ENCODE measurements at regions not wholly inside any gene's neighbourhood (a gene's known extent, or its start where the extent isn't known, plus 50 kb on each side); places are given as distances from the start of the nearest gene placed in this dataset.
"Not testable (repeated sequence)": the region's sequence is repeated elsewhere in the genome, so short reads cannot be mapped to it uniquely, and the experiment has no call there.

GRCh38 chr5:53172073-53172472 is 62.5 kb upstream of the MOCS2 start:
- H3K36me3 ChIP-seq (ENCODE audit: insufficient read depth, low read length); H3K79me2 ChIP-seq (ENCODE audit: low read length); H3K9me2 ChIP-seq (replicated peaks; ENCODE audit: insufficient read depth, low read length); H3K9ac ChIP-seq (ENCODE audit: low read length); H3K4me2 ChIP-seq (ENCODE audit: low read depth, low read length, poor library complexity, severe bottlenecking); DNase-seq; H3K27ac ChIP-seq (ENCODE audit: low read length); H2AFZ ChIP-seq (ENCODE audit: low read length); H3K9me3 ChIP-seq (ENCODE audit: low read length); H4K20me1 ChIP-seq (ENCODE audit: insufficient read depth, low read depth, low read length); H3K4me1 ChIP-seq (ENCODE audit: low read length); H3K4me3 ChIP-seq (ENCODE audit: low read length); H3K27me3 ChIP-seq (ENCODE audit: low read length): not testable (repeated sequence)

- H3K4me3 ChIP-seq (ENCODE audit: low read length): no peak overlapping the region
- H2AFZ ChIP-seq (ENCODE audit: low read length): no peak overlapping the region
- H3K9ac ChIP-seq (ENCODE audit: low read length): no peak overlapping the region
- H4K20me1 ChIP-seq (ENCODE audit: insufficient read depth, low read depth, low read length): no peaks in the 10 kb centered on the region
- no peaks in the 10 kb centered on the region for H3K36me3 ChIP-seq (ENCODE audit: insufficient read depth, low read length)
- no peaks in the 10 kb centered on the region for H3K4me1 ChIP-seq (ENCODE audit: low read length)
- no peaks in the 10 kb centered on the region for H3K9me2 ChIP-seq (replicated peaks; ENCODE audit: insufficient read depth, low read length)
- H3K9me3 ChIP-seq (ENCODE audit: low read length): no peaks in the 10 kb centered on the region
- H3K27ac ChIP-seq (ENCODE audit: low read length): no peak overlapping the region
- H3K79me2 ChIP-seq (ENCODE audit: low read length): no peaks in the 10 kb centered on the region
- DNase-seq: no peak
- peaks cover 5% of the 10 kb centered on the region; the same call in 1 of the 2 replicates for H3K27me3 ChIP-seq (ENCODE audit: low read length)
- no peak overlapping the region for H3K4me2 ChIP-seq (ENCODE audit: low read depth, low read length, poor library complexity, severe bottlenecking)
Measured at GRCh38 chr5:53172630-53173029, 63.1 kb upstream of the MOCS2 start.

GRCh38 chr5:53173083-53173482 is 63.5 kb upstream of the MOCS2 start:
- Histone ChIP-seq H3K4me1 (ENCODE audit: low read length) (no peaks in the 10 kb centered on the region), H3K27me3 (ENCODE audit: low read length) (peaks cover 3% of the 10 kb centered on the region; the same call in 1 of the 2 replicates), H3K27ac (ENCODE audit: low read length) (no peak overlapping the region), H3K4me3 (ENCODE audit: low read length) (no peak overlapping the region), H3K36me3 (ENCODE audit: insufficient read depth, low read length) (no peaks in the 10 kb centered on the region), H3K9me3 (ENCODE audit: low read length) (no peaks in the 10 kb centered on the region), H3K9me2 (replicated peaks; ENCODE audit: insufficient read depth, low read length) (no peaks in the 10 kb centered on the region), H3K79me2 (ENCODE audit: low read length) (no peaks in the 10 kb centered on the region), H3K4me2 (ENCODE audit: low read depth, low read length, poor library complexity, severe bottlenecking) (no peak overlapping the region), H2AFZ (ENCODE audit: low read length) (no peak overlapping the region), H4K20me1 (ENCODE audit: insufficient read depth, low read depth, low read length) (no peaks in the 10 kb centered on the region), H3K9ac (ENCODE audit: low read length) (no peak overlapping the region)
- no peak for DNase-seq

GRCh38 chr5:53178830-53179229 is 69.3 kb upstream of the MOCS2 start:
- Histone ChIP-seq H3K36me3 (ENCODE audit: insufficient read depth, low read length) (no peaks in the 10 kb centered on the region), H3K27me3 (ENCODE audit: low read length) (peaks cover 3% of the 10 kb centered on the region; the same call in 1 of the 2 replicates), H3K79me2 (ENCODE audit: low read length) (no peaks in the 10 kb centered on the region), H2AFZ (ENCODE audit: low read length) (no peak overlapping the region), H3K4me3 (ENCODE audit: low read length) (no peak overlapping the region), H4K20me1 (ENCODE audit: insufficient read depth, low read depth, low read length) (no peaks in the 10 kb centered on the region), H3K4me2 (ENCODE audit: low read depth, low read length, poor library complexity, severe bottlenecking) (no peak overlapping the region), H3K9me2 (replicated peaks; ENCODE audit: insufficient read depth, low read length) (no peaks in the 10 kb centered on the region), H3K27ac (ENCODE audit: low read length) (no peak overlapping the region), H3K9me3 (ENCODE audit: low read length) (no peaks in the 10 kb centered on the region), H3K4me1 (ENCODE audit: low read length) (no peaks in the 10 kb centered on the region), H3K9ac (ENCODE audit: low read length) (no peak overlapping the region)
- DNase-seq: no peak

GRCh38 chr5:53179691-53180090 is 70.1 kb upstream of the MOCS2 start:
- Histone ChIP-seq H3K4me2 (ENCODE audit: low read depth, low read length, poor library complexity, severe bottlenecking) (no peak overlapping the region), H3K36me3 (ENCODE audit: insufficient read depth, low read length) (no peaks in the 10 kb centered on the region), H3K9me2 (replicated peaks; ENCODE audit: insufficient read depth, low read length) (no peaks in the 10 kb centered on the region), H3K27me3 (ENCODE audit: low read length) (peaks cover 3% of the 10 kb centered on the region; the same call in 1 of the 2 replicates), H3K4me3 (ENCODE audit: low read length) (no peak overlapping the region), H2AFZ (ENCODE audit: low read length) (no peak overlapping the region), H3K9ac (ENCODE audit: low read length) (no peak overlapping the region), H3K79me2 (ENCODE audit: low read length) (no peaks in the 10 kb centered on the region), H3K27ac (ENCODE audit: low read length) (no peak overlapping the region), H3K9me3 (ENCODE audit: low read length) (no peaks in the 10 kb centered on the region), H3K4me1 (ENCODE audit: low read length) (no peaks in the 10 kb centered on the region), H4K20me1 (ENCODE audit: insufficient read depth, low read depth, low read length) (no peaks in the 10 kb centered on the region)
- DNase-seq: no peak

GRCh38 chr5:53180538-53180937 is 71.0 kb upstream of the MOCS2 start:
- Histone ChIP-seq H3K4me2 (ENCODE audit: low read depth, low read length, poor library complexity, severe bottlenecking) (no peak overlapping the region), H2AFZ (ENCODE audit: low read length) (no peak overlapping the region), H3K27ac (ENCODE audit: low read length) (no peak overlapping the region), H4K20me1 (ENCODE audit: insufficient read depth, low read depth, low read length) (no peaks in the 10 kb centered on the region), H3K4me3 (ENCODE audit: low read length) (no peak overlapping the region), H3K27me3 (ENCODE audit: low read length) (no peaks in the 10 kb centered on the region), H3K9me3 (ENCODE audit: low read length) (no peaks in the 10 kb centered on the region), H3K79me2 (ENCODE audit: low read length) (no peaks in the 10 kb centered on the region), H3K9ac (ENCODE audit: low read length) (no peak overlapping the region), H3K9me2 (replicated peaks; ENCODE audit: insufficient read depth, low read length) (no peaks in the 10 kb centered on the region), H3K4me1 (ENCODE audit: low read length) (no peaks in the 10 kb centered on the region), H3K36me3 (ENCODE audit: insufficient read depth, low read length) (no peaks in the 10 kb centered on the region)
- DNase-seq: no peak

GRCh38 chr5:53180991-53181390 is 71.4 kb upstream of the MOCS2 start:
- no peak overlapping the region for H3K9ac ChIP-seq (ENCODE audit: low read length)
- no peaks in the 10 kb centered on the region for H3K27me3 ChIP-seq (ENCODE audit: low read length)
- H3K79me2 ChIP-seq (ENCODE audit: low read length): no peaks in the 10 kb centered on the region
- H4K20me1 ChIP-seq (ENCODE audit: insufficient read depth, low read depth, low read length): no peaks in the 10 kb centered on the region
- no peak overlapping the region for H3K27ac ChIP-seq (ENCODE audit: low read length)
- no peaks in the 10 kb centered on the region for H3K36me3 ChIP-seq (ENCODE audit: insufficient read depth, low read length)
- DNase-seq: no peak
- H3K4me2 ChIP-seq (ENCODE audit: low read depth, low read length, poor library complexity, severe bottlenecking): no peak overlapping the region
- H2AFZ ChIP-seq (ENCODE audit: low read length): no peak overlapping the region
- no peaks in the 10 kb centered on the region for H3K9me3 ChIP-seq (ENCODE audit: low read length)
- H3K4me3 ChIP-seq (ENCODE audit: low read length): no peak overlapping the region
- no peaks in the 10 kb centered on the region for H3K4me1 ChIP-seq (ENCODE audit: low read length)
- no peaks in the 10 kb centered on the region for H3K9me2 ChIP-seq (replicated peaks; ENCODE audit: insufficient read depth, low read length)

- Histone ChIP-seq H3K4me1 (ENCODE audit: low read length) (no peaks in the 10 kb centered on the region), H3K9me3 (ENCODE audit: low read length) (no peaks in the 10 kb centered on the region), H3K9me2 (replicated peaks; ENCODE audit: insufficient read depth, low read length) (no peaks in the 10 kb centered on the region), H3K9ac (ENCODE audit: low read length) (no peak overlapping the region), H2AFZ (ENCODE audit: low read length) (no peak overlapping the region), H3K27ac (ENCODE audit: low read length) (no peak overlapping the region), H3K4me3 (ENCODE audit: low read length) (no peak overlapping the region), H3K36me3 (ENCODE audit: insufficient read depth, low read length) (no peaks in the 10 kb centered on the region), H3K4me2 (ENCODE audit: low read depth, low read length, poor library complexity, severe bottlenecking) (no peak overlapping the region), H3K79me2 (ENCODE audit: low read length) (no peaks in the 10 kb centered on the region), H4K20me1 (ENCODE audit: insufficient read depth, low read depth, low read length) (no peaks in the 10 kb centered on the region), H3K27me3 (ENCODE audit: low read length) (no peaks in the 10 kb centered on the region)
- no peak for DNase-seq
Measured at GRCh38 chr5:53183880-53184279, 74.3 kb upstream of the MOCS2 start.

All from Karpas-422 (cell line).